Spleen (tissue), 3 donors: ENCODE measurements at regions not wholly inside any gene's neighbourhood (a gene's known extent, or its start where the extent isn't known, plus 50 kb on each side); places are given as distances from the start of the nearest gene placed in this dataset.

Experiments used
- POLR2A ChIP-seq, 3 donors: fragments of 450-650 bp; IDR thresholded peaks; one replicate each; pipeline ENCODE4 v1.5.1; 2017; ENCODE audit warnings: antibody characterized with exemption in 3 of 3, mild to moderate bottlenecking in 1 of 3
- POLR2AphosphoS5 ChIP-seq, 3 donors: sonication (generic); formaldehyde crosslinking; IDR thresholded peaks; one replicate each; pipeline ENCODE4 v1.5.1; 2017; ENCODE audit warnings: antibody characterized with exemption in 3 of 3

DNA sequence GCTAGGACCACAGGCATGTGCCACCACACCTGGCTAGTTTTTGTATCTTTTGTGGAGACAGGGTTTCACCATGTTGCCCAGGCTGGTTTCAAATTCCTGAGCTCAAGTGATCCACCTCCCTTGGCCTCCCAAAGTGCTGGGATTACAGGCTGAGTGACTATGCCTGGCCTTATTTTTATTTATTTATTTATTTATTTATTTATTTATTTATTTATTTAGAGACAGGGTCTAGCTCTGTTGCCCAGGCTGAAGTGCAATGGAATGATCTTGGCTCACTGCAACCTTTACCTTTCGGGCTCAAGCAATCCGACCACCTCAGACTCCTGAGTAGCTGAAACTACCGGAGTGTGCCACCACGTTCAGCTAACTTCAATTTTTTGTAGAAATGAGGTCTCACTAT, 117.0 kb upstream of the MAX start:
- TF ChIP-seq POLR2AphosphoS5 (IDR thresholded peaks at IDR 0.05) (no peak), POLR2A (IDR thresholded peaks at IDR 0.05) (no peak)
